IMR-90 (cell line): ENCODE measurements at regions not wholly inside any gene's neighbourhood (a gene's known extent, or its start where the extent isn't known, plus 50 kb on each side); places are given as distances from the start of the nearest gene placed in this dataset.

Source experiments
- CEBPB ChIP-seq: IDR thresholded peaks from 2 replicates; pipeline ENCODE4 v1.6.1; 2012; ENCODE audit warnings: low read depth, low read length, improper control_type of control experiment
- FOS ChIP-seq: fragments of 150-350 bp; IDR thresholded peaks from 2 replicates; pipeline ENCODE4 v1.6.1; 2016; ENCODE audit warnings: low read depth, low read length
- MAFK ChIP-seq: IDR thresholded peaks from 2 replicates; pipeline ENCODE4 v1.6.1; 2012; ENCODE audit warnings: low read depth, low read length, improper control_type of control experiment
- MXI1 ChIP-seq: IDR thresholded peaks from 2 replicates; pipeline ENCODE4 v1.6.1; 2012; ENCODE audit warnings: low read depth, mild to moderate bottlenecking, low read length, moderate library complexity, borderline replicate concordance
- NFE2L2 ChIP-seq: fragments of 150-350 bp; IDR thresholded peaks from 2 replicates; pipeline ENCODE4 v1.6.1; 2016; ENCODE audit warnings: low read depth, mild to moderate bottlenecking, low read length
- POLR2A ChIP-seq: IDR thresholded peaks from 2 replicates; pipeline ENCODE4 v1.6.1; 2012; ENCODE audit warnings: mild to moderate bottlenecking, low read depth, low read length
- RAD21 ChIP-seq: IDR thresholded peaks from 2 replicates; pipeline ENCODE4 v1.6.1; 2012; ENCODE audit warnings: low read length, improper control_type of control experiment
- RFX5 ChIP-seq: IDR thresholded peaks from 2 replicates; pipeline ENCODE4 v1.8.0; 2012; ENCODE audit warnings: low read depth, mild to moderate bottlenecking, low read length, moderate library complexity
- SMC3 ChIP-seq: fragments of 150-350 bp; IDR thresholded peaks from 2 replicates; pipeline ENCODE4 v1.6.1; 2016; ENCODE audit warnings: low read depth, mild to moderate bottlenecking, antibody characterized with exemption, low read length, moderate library complexity
- TF ChIP-seq, protein P1 (sequence below): conservative IDR thresholded peaks from 2 replicates; pipeline ENCODE4 v1.5.1; 2012; ENCODE audit warnings: mild to moderate bottlenecking, low read depth, low read length, improper control_type of control experiment
- TF ChIP-seq, protein P2 (sequence below): fragments of 150-350 bp; IDR thresholded peaks from 2 replicates; pipeline ENCODE4 v1.6.1; 2016; ENCODE audit warnings: low read depth, mild to moderate bottlenecking, low read length, moderate library complexity, borderline replicate concordance

DNA sequence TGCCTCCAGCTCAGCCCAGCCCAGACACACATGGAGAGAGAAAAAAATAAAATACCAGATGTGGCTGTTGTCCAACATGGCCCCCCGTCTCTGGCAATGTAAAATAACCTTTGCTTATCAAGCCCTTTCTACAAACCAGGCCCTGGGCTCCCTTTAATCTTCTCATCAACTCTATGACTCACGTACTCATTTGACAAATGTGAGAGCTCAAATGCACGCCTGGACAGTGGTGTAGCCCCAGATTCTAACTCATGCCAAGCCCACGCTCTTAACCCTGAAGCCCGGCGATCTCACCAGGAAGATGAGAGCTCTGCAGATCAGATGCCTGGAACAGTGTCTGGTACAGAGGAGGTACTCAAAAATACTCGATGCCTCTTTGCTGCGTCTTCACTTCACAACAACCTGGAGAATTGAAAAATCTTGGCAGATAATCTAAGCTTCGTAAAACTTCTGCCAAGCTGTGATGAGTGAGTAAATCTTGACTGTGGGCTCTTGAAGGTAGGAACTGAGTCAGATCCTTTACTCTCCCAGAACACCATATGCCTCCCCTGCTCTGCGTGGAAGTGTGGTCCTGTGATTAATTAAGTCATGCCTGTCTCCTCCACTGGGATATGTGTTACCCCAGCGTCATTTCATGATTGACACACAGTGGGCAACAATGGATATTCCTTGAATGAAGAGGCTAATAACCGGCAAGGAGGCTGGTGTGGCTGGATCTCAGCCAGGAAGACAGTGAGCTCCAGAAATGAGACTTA, 102.0 kb upstream of the FSTL4 start:
- TF ChIP-seq, protein P1, sequence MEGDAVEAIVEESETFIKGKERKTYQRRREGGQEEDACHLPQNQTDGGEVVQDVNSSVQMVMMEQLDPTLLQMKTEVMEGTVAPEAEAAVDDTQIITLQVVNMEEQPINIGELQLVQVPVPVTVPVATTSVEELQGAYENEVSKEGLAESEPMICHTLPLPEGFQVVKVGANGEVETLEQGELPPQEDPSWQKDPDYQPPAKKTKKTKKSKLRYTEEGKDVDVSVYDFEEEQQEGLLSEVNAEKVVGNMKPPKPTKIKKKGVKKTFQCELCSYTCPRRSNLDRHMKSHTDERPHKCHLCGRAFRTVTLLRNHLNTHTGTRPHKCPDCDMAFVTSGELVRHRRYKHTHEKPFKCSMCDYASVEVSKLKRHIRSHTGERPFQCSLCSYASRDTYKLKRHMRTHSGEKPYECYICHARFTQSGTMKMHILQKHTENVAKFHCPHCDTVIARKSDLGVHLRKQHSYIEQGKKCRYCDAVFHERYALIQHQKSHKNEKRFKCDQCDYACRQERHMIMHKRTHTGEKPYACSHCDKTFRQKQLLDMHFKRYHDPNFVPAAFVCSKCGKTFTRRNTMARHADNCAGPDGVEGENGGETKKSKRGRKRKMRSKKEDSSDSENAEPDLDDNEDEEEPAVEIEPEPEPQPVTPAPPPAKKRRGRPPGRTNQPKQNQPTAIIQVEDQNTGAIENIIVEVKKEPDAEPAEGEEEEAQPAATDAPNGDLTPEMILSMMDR, result no peak
- TF ChIP-seq CEBPB, result no peak
- TF ChIP-seq POLR2A, result no peak
- no peak for TF ChIP-seq NFE2L2
- no peak for TF ChIP-seq MAFK
- TF ChIP-seq FOS, result no peak
- no peak for TF ChIP-seq RAD21
- TF ChIP-seq, protein P2, sequence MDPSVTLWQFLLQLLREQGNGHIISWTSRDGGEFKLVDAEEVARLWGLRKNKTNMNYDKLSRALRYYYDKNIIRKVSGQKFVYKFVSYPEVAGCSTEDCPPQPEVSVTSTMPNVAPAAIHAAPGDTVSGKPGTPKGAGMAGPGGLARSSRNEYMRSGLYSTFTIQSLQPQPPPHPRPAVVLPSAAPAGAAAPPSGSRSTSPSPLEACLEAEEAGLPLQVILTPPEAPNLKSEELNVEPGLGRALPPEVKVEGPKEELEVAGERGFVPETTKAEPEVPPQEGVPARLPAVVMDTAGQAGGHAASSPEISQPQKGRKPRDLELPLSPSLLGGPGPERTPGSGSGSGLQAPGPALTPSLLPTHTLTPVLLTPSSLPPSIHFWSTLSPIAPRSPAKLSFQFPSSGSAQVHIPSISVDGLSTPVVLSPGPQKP, result no peak
- TF ChIP-seq SMC3, result no peak
- no peak for TF ChIP-seq MXI1
- TF ChIP-seq RFX5, result no peak
